ENCODE measurements at regions not wholly inside any gene's neighbourhood (a gene's known extent, or its start where the extent isn't known, plus 50 kb on each side); places are given as distances from the start of the nearest gene placed in this dataset.

- H3K4me3 ChIP-seq (ENCODE audit: severe bottlenecking) = no peak overlapping the region
- H3K27me3 ChIP-seq (ENCODE audit: insufficient read depth, poor library complexity, severe bottlenecking) = peaks cover 22% of the 10 kb centered on the region
- no peak for DNase-seq (ENCODE audit: low spot score)
- no peak overlapping the region for H3K27ac ChIP-seq (ENCODE audit: poor library complexity, severe bottlenecking)
- no peaks in the 10 kb centered on the region for H3K9me3 ChIP-seq (ENCODE audit: severe bottlenecking)
- no peaks in the 10 kb centered on the region for H3K36me3 ChIP-seq (ENCODE audit: low read depth)
- H3K4me1 ChIP-seq (ENCODE audit: insufficient read depth, poor library complexity, severe bottlenecking) = no peaks in the 10 kb centered on the region
- ATAC-seq (ENCODE audit: low read depth) = no peak
- TF ChIP-seq CTCF (IDR thresholded peaks at IDR 0.05; ENCODE audit: poor library complexity, severe bottlenecking) = no peak
Measured at GRCh38 chr2:239675826-239676715, 275.3 kb upstream of the HDAC4 start.

GRCh38 chr2:239674981-239675825 lies 274.4 kb upstream of the HDAC4 start:
- no peaks in the 10 kb centered on the region for H3K4me1 ChIP-seq (ENCODE audit: insufficient read depth, poor library complexity, severe bottlenecking)
- TF ChIP-seq CTCF (IDR thresholded peaks at IDR 0.05; ENCODE audit: poor library complexity, severe bottlenecking) = no peak
- no peaks in the 10 kb centered on the region for H3K9me3 ChIP-seq (ENCODE audit: severe bottlenecking)
- no peak overlapping the region for H3K27ac ChIP-seq (ENCODE audit: poor library complexity, severe bottlenecking)
- ATAC-seq (ENCODE audit: low read depth) (no peak), DNase-seq (ENCODE audit: low spot score) (no peak)
- no peaks in the 10 kb centered on the region for H3K36me3 ChIP-seq (ENCODE audit: low read depth)
- peaks cover 13% of the 10 kb centered on the region for H3K27me3 ChIP-seq (ENCODE audit: insufficient read depth, poor library complexity, severe bottlenecking)
- H3K4me3 ChIP-seq (ENCODE audit: severe bottlenecking) = no peak overlapping the region

GRCh38 chr2:239674101-239674980 lies 273.5 kb upstream of the HDAC4 start:
- Histone ChIP-seq H3K9me3 (ENCODE audit: severe bottlenecking) (no peaks in the 10 kb centered on the region), H3K4me3 (ENCODE audit: severe bottlenecking) (no peak overlapping the region), H3K36me3 (ENCODE audit: low read depth) (no peaks in the 10 kb centered on the region), H3K27me3 (ENCODE audit: insufficient read depth, poor library complexity, severe bottlenecking) (peaks cover 12% of the 10 kb centered on the region), H3K4me1 (ENCODE audit: insufficient read depth, poor library complexity, severe bottlenecking) (no peaks in the 10 kb centered on the region), H3K27ac (ENCODE audit: poor library complexity, severe bottlenecking) (no peak overlapping the region)
- DNase-seq (ENCODE audit: low spot score) (no peak), ATAC-seq (ENCODE audit: low read depth) (no peak)
- TF ChIP-seq CTCF (IDR thresholded peaks at IDR 0.05; ENCODE audit: poor library complexity, severe bottlenecking) = no peak

GRCh38 chr2:239673641-239674040 lies 272.8 kb upstream of the HDAC4 start:
- DNase-seq (ENCODE audit: low spot score) = no peak

More at GRCh38 chr2:239673641-239674040, 272.8 kb upstream of the HDAC4 start:
- no peaks in the 10 kb centered on the region for H3K9me3 ChIP-seq (ENCODE audit: severe bottlenecking)
- H3K36me3 ChIP-seq (ENCODE audit: low read depth) = no peaks in the 10 kb centered on the region
- no peak overlapping the region for H3K27ac ChIP-seq (ENCODE audit: poor library complexity, severe bottlenecking)
- H3K4me1 ChIP-seq (ENCODE audit: insufficient read depth, poor library complexity, severe bottlenecking) = no peaks in the 10 kb centered on the region
- no peak overlapping the region for H3K4me3 ChIP-seq (ENCODE audit: severe bottlenecking)
- no peak for ATAC-seq (ENCODE audit: low read depth)
- no peak for TF ChIP-seq CTCF (IDR thresholded peaks at IDR 0.05; ENCODE audit: poor library complexity, severe bottlenecking)
- H3K27me3 ChIP-seq (ENCODE audit: insufficient read depth, poor library complexity, severe bottlenecking) = peaks cover 13% of the 10 kb centered on the region
